Brain microvascular endothelial cell (primary cell): ENCODE measurements at regions not wholly inside any gene's neighbourhood (a gene's known extent, or its start where the extent isn't known, plus 50 kb on each side); places are given as distances from the start of the nearest gene placed in this dataset.
"Not testable (repeated sequence)": the region's sequence is repeated elsewhere in the genome, so short reads cannot be mapped to it uniquely, and the experiment has no call there.

Experiments
- DNase-seq: peaks from one replicate; pipeline ENCODE4 v3.0.0-alpha.2; 2020
- H3K27ac ChIP-seq: fragments of 250-450 bp; sonication (Bioruptor Pico); 2 replicates; pipeline ENCODE4 v1.5.1; 2020; ENCODE audit warnings: mild to moderate bottlenecking, moderate library complexity
- H3K27me3 ChIP-seq: fragments of 250-450 bp; sonication (Bioruptor Pico); replicated peaks from 2 replicates; pipeline ENCODE4 v1.5.1; 2020; ENCODE audit warnings: mild to moderate bottlenecking
- H3K36me3 ChIP-seq: fragments of 250-450 bp; sonication (Bioruptor Pico); replicated peaks from 2 replicates; pipeline ENCODE4 v1.5.1; 2020; ENCODE audit warnings: mild to moderate bottlenecking
- H3K4me3 ChIP-seq: 2 replicates; pipeline ENCODE4 v1.5.1; 2011; ENCODE audit warnings: low read depth, mild to moderate bottlenecking, control low read depth, low read length, moderate library complexity
- in situ Hi-C: cut with HindIII; loops from 2 replicates; pipeline ENCODE4 v1.10.0; 2017; ENCODE audit warnings: low sequenced_read_pairs, low pct_ligation_motif_present

DNA sequence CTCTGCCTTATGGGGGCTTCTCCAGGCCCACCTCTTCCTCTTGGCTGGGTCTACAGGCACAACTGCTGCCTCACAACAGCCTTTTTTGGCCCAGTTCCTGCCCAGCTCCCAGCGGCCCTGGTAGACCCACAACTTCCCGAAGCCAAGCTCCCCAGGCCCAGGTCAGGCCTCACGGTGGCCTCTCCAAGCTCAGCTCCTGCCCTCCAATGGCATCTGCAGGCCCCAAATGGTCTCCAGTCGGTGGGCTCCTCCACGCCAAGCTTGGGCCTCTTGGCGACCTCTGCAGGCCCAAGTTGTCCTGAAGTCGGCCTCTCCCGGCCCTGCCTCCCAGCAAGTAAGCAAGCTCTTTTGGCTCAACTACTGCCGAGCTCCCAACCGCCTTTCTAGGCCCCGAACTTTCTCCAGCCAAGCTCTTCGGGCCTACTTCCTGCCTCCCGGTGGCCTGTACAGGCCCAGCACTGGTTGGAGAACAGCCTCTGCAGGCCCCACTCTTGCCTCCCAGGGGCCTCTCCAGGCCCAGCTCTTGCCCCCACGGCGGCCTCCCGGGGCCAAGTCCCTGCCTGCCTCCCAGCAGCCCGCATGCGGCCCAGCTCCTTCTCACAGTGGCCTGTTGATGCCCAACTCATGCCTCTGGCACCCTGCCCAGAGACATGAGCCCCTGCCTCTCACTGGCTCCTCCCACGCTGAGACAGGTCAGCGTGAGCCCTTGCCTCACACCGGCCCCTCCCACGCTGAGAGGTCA lies 354.6 kb downstream of the ZNF37A start:
- H3K4me3 ChIP-seq, H3K36me3 ChIP-seq, H3K27ac ChIP-seq, DNase-seq, H3K27me3 ChIP-seq, in situ Hi-C loops: not testable (repeated sequence)

DNA sequence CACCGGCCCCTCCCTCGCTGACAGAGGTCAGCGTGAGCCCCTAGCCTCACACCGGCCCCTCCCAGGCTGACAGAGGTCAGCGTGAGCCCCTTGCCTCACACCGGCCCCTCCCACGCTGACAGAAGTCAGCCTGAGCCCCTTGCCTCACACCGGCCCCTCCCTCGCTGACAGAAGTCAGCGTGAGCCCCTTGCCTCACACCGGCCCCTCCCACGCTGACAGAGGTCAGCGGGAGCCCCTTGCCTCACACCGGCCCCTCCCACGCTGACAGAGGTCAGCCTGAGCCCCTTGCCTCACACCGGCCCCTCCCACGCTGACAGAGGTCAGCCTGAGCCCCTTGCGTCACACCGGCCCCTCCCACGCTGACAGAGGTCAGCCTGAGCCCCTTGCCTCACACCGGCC lies 355.5 kb downstream of the ZNF37A start:
- in situ Hi-C loops, H3K27me3 ChIP-seq, DNase-seq, H3K27ac ChIP-seq, H3K4me3 ChIP-seq, H3K36me3 ChIP-seq: not testable (repeated sequence)

DNA sequence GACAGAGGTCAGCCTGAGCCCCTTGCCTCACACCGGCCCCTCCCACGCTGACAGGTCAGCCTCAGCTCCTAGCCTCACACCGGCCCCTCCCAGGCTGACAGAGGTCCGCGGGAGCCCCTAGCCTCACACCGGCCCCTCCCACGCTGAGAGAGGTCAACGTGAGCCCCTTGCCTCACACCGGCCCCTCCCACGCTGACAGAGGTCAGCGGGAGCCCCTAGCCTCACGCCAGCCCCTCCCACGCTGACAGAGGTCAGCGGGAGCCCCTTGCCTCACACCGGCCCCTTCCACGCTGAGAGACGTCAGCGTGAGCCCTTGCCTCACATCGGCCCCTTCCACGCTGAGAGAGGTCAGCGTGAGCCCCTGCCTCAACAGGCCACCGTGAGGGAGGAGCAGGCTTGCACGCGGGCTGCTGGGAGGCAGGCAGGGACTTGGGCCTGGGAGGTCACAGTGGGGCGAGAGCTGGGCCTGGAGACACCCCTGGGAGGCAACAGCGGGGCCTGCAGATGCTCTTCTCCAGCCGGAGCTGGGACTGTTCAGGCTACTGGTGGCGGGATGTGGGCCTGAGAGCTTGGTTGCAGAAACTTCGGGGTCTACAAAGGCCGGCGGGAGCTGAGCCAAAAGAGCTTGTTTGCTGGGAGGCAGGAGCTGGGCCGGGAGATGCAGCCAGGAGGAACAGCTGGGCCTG lies 356.4 kb downstream of the ZNF37A start:
- H3K27me3 ChIP-seq, in situ Hi-C loops, H3K36me3 ChIP-seq, H3K27ac ChIP-seq, DNase-seq, H3K4me3 ChIP-seq: not testable (repeated sequence)

DNA sequence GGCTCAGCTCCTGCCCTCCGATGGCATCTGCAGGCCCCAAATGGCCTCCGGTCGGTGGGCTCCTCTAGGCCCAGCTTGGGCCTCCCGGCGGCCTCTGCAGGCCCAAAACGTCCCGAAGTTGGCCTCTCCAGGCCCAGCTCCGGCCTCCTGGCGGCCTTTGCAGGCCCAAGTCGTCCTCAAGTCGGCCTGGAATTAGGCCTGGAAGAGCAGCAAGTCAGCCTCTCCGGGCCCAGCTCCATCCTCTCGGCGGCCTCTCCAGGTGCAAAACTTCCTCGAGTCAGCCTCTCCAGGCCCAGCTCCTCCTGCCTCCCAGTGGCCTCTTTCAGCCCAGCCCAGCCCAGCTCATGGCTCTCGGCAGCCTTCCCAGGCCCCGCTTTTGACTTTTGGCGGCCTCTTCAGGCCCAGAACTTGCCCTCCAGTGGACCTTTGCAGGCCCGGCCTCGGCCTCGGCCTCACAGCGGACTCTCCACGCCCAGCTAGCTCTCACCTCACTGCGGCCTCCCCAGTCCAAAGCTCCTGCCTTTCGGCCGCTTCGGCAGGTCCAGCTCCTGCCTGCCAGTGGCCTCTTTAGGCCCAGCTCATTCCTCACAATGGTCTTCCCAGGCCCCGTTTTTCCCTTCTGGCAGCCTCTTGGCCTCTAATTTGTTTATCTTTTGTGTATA lies 357.3 kb downstream of the ZNF37A start:
- H3K27ac ChIP-seq, in situ Hi-C loops, DNase-seq, H3K27me3 ChIP-seq, H3K4me3 ChIP-seq, H3K36me3 ChIP-seq: not testable (repeated sequence)
